Prostate gland (tissue), 2 donors: ENCODE measurements at regions not wholly inside any gene's neighbourhood (a gene's known extent, or its start where the extent isn't known, plus 50 kb on each side); places are given as distances from the start of the nearest gene placed in this dataset.

Experiments used
- DNase-seq: peaks from one replicate; pipeline ENCODE4 v3.0.0-alpha.2; 2019; ENCODE audit warnings: low spot score
- H3K27ac ChIP-seq, 2 donors: fragments of 200-600 bp; sonication (generic); 2 replicates each; pipeline ENCODE4 v1.5.1; 2017 to 2019
- H3K27me3 ChIP-seq: fragments of 200-600 bp; sonication (generic); replicated peaks from 2 replicates; pipeline ENCODE4 v1.5.1; 2019; ENCODE audit not compliant: insufficient read depth
- H3K36me3 ChIP-seq, 2 donors: fragments of 200-600 bp; sonication (generic); 1 replicate in 1 of 2; 2 replicates in 1 of 2; pipeline versions ENCODE4 v1.5.1 to v1.8.1; 2017 to 2019
- H3K4me1 ChIP-seq: fragments of 200-600 bp; sonication (generic); replicated peaks from 2 replicates; pipeline ENCODE4 v1.5.1; 2019
- H3K4me3 ChIP-seq, 2 donors: fragments of 200-600 bp; sonication (generic); 2 replicates each; pipeline ENCODE4 v1.5.1; 2017 to 2019
- H3K9me3 ChIP-seq: fragments of 200-600 bp; sonication (generic); 2 replicates; pipeline ENCODE4 v1.5.1; 2017
- POLR2A ChIP-seq: fragments of 450-650 bp; IDR thresholded peaks from one replicate; pipeline ENCODE4 v1.6.1; 2016; ENCODE audit warnings: antibody characterized with exemption, mild to moderate bottlenecking
- POLR2AphosphoS5 ChIP-seq: sonication (generic); formaldehyde crosslinking; IDR thresholded peaks from one replicate; pipeline ENCODE4 v1.6.1; 2017; ENCODE audit warnings: antibody characterized with exemption
- WGBS: methylation state at CpG from one replicate; pipeline ENCODE4 v1.1.5; 2018; 5-methylcytosine and 5-hydroxymethylcytosine counted together
- intact Hi-C: fragments of 100-400 bp; cut with DNase I; formaldehyde crosslinking; loops from one replicate; pipeline ENCODE4 v1.14.2; 2022
- TF ChIP-seq, protein P1 (sequence below), 4 experiments: fragments of 200-600 bp in 2 of 4; fragments of 450-650 bp in 2 of 4; sonication (generic) in 2 of 4; IDR thresholded peaks; 1 replicate in 3 of 4; 2 replicates in 1 of 4; pipeline ENCODE4 v1.5.1; 2016 to 2019; ENCODE audit warnings: antibody characterized with exemption in 4 of 4, mild to moderate bottlenecking in 2 of 4, moderate library complexity in 2 of 4

- Histone ChIP-seq H3K9me3 (no peaks in the 10 kb centered on the region), H3K27me3 (no peaks in the 10 kb centered on the region), H3K4me3 (no peak overlapping the region), H3K4me1 (no peaks in the 10 kb centered on the region), H3K27ac (no peak overlapping the region), H3K36me3 (no peaks in the 10 kb centered on the region)
- DNase-seq, result no peak
- 67% methylated on average over 1 of the region's 1 CpG for WGBS
- TF ChIP-seq POLR2AphosphoS5 (no peak), POLR2A (no peak)
- TF ChIP-seq, protein P1, sequence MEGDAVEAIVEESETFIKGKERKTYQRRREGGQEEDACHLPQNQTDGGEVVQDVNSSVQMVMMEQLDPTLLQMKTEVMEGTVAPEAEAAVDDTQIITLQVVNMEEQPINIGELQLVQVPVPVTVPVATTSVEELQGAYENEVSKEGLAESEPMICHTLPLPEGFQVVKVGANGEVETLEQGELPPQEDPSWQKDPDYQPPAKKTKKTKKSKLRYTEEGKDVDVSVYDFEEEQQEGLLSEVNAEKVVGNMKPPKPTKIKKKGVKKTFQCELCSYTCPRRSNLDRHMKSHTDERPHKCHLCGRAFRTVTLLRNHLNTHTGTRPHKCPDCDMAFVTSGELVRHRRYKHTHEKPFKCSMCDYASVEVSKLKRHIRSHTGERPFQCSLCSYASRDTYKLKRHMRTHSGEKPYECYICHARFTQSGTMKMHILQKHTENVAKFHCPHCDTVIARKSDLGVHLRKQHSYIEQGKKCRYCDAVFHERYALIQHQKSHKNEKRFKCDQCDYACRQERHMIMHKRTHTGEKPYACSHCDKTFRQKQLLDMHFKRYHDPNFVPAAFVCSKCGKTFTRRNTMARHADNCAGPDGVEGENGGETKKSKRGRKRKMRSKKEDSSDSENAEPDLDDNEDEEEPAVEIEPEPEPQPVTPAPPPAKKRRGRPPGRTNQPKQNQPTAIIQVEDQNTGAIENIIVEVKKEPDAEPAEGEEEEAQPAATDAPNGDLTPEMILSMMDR (IDR thresholded peaks at IDR 0.05), result no peak
- intact Hi-C loops, result no loop called here
Measured at GRCh38 chr3:155029941-155030340, 50.2 kb upstream of the MME start.

- intact Hi-C loops, result no loop called here
- DNase-seq, result no peak
- H3K27ac ChIP-seq, result no peak overlapping the region
- TF ChIP-seq, protein P1 (IDR thresholded peaks at IDR 0.05), result no peak
- TF ChIP-seq POLR2AphosphoS5 (no peak), POLR2A (no peak)
- no peaks in the 10 kb centered on the region for H3K36me3 ChIP-seq
- H3K4me3 ChIP-seq, result no peak overlapping the region
- no peaks in the 10 kb centered on the region for H3K27me3 ChIP-seq
- H3K9me3 ChIP-seq, result no peaks in the 10 kb centered on the region
- H3K4me1 ChIP-seq, result no peaks in the 10 kb centered on the region
- WGBS, result 62% methylated on average over 2 of the region's 2 CpGs
Measured at GRCh38 chr3:155026999-155027591, 53.0 kb upstream of the MME start.

DNA sequence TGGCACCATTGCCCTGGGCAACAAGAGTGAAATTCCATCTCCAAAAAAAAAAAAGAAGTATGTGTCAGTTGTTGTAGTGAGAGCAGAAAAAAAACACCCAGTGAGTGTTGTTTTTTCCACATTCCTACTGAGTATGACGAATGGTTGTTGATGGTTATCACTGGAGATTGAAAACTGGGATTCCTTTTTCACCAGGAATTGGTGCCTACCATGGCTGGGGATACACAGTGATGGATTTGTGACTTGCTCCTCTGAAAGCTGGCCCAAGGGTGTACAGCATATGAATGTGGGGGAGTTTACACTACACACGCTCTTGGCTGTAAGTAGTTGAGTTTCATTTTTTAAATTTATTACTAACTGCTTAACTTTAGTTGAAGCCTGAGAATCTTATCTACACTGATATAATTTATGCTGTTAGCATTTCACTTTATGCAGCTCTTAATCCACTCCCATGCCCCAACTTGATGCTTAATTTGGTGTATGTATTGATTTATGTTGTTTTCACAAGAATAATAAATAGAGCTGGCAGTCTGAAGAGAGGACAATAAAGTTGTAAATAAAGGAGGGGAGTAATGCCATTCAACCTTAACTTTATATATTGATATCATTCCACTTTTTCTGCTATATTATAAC, 56.0 kb upstream of the MME start:
- no peaks in the 10 kb centered on the region for H3K9me3 ChIP-seq
- H3K4me1 ChIP-seq, result no peaks in the 10 kb centered on the region
- TF ChIP-seq POLR2AphosphoS5 (no peak), POLR2A (no peak)
- TF ChIP-seq, protein P1 (IDR thresholded peaks at IDR 0.05), result no peak
- no peak overlapping the region for H3K4me3 ChIP-seq
- no peaks in the 10 kb centered on the region for H3K36me3 ChIP-seq
- intact Hi-C loops, result no loop called here
- DNase-seq, result no peak
- no peaks in the 10 kb centered on the region for H3K27me3 ChIP-seq
- no peak overlapping the region for H3K27ac ChIP-seq
- WGBS, result 59% methylated on average over 2 of the region's 2 CpGs

DNA sequence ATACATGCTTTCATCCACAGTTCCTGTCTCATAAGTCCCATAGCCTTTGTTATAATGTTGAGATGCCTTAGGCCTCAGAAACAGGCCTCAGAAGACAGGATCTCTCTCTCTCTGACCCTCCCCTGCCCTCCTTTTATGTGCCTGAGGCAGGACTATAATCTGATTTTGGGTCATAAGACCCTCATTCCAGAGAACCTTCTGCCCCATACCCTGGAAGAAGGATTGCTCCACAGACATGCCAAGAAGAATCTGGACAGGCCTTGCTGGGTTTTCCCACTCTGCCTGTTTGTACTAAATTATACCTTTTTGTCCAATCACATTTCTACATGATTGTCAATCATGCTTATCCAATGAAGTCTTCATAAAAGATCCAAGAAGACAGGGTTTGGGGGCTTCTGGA, 57.2 kb upstream of the MME start:
- H3K36me3 ChIP-seq, result no peaks in the 10 kb centered on the region
- H3K27ac ChIP-seq, result no peak overlapping the region
- intact Hi-C loops, result no loop called here
- H3K4me3 ChIP-seq, result no peak overlapping the region
- no peaks in the 10 kb centered on the region for H3K27me3 ChIP-seq
- H3K9me3 ChIP-seq, result no peaks in the 10 kb centered on the region
- no peak for DNase-seq
- no peaks in the 10 kb centered on the region for H3K4me1 ChIP-seq
- TF ChIP-seq POLR2AphosphoS5, result no peak
- TF ChIP-seq, protein P1 (IDR thresholded peaks at IDR 0.05), result no peak
- no peak for TF ChIP-seq POLR2A

DNA sequence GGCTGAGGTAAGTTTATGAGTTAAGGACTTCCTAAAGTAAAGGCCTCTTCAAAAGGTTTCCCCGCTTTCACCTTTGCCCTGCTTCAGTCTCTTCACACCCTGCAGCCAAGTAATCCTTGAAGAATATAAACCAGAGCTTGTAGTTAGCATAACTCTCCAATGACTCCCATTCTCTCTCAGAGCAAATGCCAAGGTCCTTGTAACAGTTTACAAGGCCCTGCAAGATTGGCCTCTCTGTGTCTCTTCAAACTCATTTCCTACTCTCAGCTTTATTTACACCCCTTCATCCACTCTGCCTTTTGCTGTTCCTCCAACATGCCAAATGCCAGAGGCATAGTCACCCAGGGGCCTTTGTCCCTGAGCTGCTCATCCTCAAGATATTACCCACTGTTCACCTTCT, 60.5 kb upstream of the MME start:
- no peak for TF ChIP-seq POLR2AphosphoS5
- no peak for TF ChIP-seq POLR2A
- TF ChIP-seq, protein P1 (IDR thresholded peaks at IDR 0.05), result no peak
- Histone ChIP-seq H3K36me3 (no peaks in the 10 kb centered on the region), H3K4me3 (no peak overlapping the region), H3K27ac (no peak overlapping the region), H3K4me1 (no peaks in the 10 kb centered on the region), H3K27me3 (no peaks in the 10 kb centered on the region), H3K9me3 (no peaks in the 10 kb centered on the region)
- no peak for DNase-seq
- intact Hi-C loops, result no loop called here
- WGBS, result 97% methylated on average over 1 of the region's 1 CpG
